H1 (cell line): ENCODE measurements at regions not wholly inside any gene's neighbourhood (a gene's known extent, or its start where the extent isn't known, plus 50 kb on each side); places are given as distances from the start of the nearest gene placed in this dataset.

Experiments
- BRCA1 ChIP-seq: IDR thresholded peaks from 2 replicates; pipeline ENCODE4 v1.6.1; 2012; ENCODE audit warnings: low read depth, low read length, improper control_type of control experiment
- CHD2 ChIP-seq: IDR thresholded peaks from 2 replicates; pipeline ENCODE4 v1.6.1; 2012; ENCODE audit warnings: low read length, improper control_type of control experiment
- CTBP2 ChIP-seq: IDR thresholded peaks from 2 replicates; pipeline ENCODE4 v1.7.0; 2011; ENCODE audit warnings: borderline replicate concordance, mild to moderate bottlenecking, moderate library complexity, mixed read lengths, low read length; ENCODE audit not compliant: insufficient read depth, insufficient read length
- JUN ChIP-seq: IDR thresholded peaks from 2 replicates; pipeline ENCODE4 v1.6.1; 2011; ENCODE audit warnings: low read depth, mild to moderate bottlenecking, improper control_type of control experiment, low read length
- KDM1A ChIP-seq: fragments of 200-600, 300-600 bp; sonication (generic); IDR thresholded peaks from 2 replicates; pipeline ENCODE4 v1.7.1; 2016; ENCODE audit warnings: mild to moderate bottlenecking, low read length, borderline replicate concordance
- SIRT6 ChIP-seq: IDR thresholded peaks from one replicate; pipeline ENCODE4 v1.7.1; 2012; ENCODE audit warnings: low read length, inconsistent platforms
- USF2 ChIP-seq: IDR thresholded peaks from 2 replicates; pipeline ENCODE4 v1.6.1; 2011; ENCODE audit warnings: low read length, improper control_type of control experiment
- TF ChIP-seq, protein P1 (sequence below): fragments of 300-600 bp; sonication (generic); IDR thresholded peaks from 2 replicates; pipeline ENCODE4 v1.7.1; 2012; ENCODE audit warnings: low read length, moderate library complexity, mild to moderate bottlenecking, inconsistent platforms; ENCODE audit not compliant: insufficient replicate concordance
- TF ChIP-seq, protein P2 (sequence below): IDR thresholded peaks from 2 replicates; pipeline ENCODE4 v1.6.1; 2012; ENCODE audit warnings: inconsistent platforms

DNA sequence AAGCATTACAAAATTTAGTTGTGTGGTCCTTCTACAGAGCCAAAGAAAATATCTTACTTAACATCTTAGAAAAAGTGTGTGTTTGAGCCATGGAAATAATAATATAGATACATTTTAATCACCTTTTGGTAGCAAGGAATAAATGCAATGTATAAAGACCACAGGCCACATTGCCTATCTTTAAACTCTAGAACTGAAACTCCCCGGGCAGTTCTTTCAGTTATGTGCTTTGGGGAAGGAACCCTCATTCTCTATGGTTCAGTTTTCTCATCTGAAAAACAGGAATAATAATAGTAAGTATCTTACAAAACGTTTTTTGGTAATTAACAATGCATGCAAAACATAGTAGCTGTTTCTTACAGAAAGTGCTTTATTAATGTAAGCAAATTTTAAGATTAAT, 67.8 kb upstream of the GABRB2 start (continued):
- TF ChIP-seq, protein P1, sequence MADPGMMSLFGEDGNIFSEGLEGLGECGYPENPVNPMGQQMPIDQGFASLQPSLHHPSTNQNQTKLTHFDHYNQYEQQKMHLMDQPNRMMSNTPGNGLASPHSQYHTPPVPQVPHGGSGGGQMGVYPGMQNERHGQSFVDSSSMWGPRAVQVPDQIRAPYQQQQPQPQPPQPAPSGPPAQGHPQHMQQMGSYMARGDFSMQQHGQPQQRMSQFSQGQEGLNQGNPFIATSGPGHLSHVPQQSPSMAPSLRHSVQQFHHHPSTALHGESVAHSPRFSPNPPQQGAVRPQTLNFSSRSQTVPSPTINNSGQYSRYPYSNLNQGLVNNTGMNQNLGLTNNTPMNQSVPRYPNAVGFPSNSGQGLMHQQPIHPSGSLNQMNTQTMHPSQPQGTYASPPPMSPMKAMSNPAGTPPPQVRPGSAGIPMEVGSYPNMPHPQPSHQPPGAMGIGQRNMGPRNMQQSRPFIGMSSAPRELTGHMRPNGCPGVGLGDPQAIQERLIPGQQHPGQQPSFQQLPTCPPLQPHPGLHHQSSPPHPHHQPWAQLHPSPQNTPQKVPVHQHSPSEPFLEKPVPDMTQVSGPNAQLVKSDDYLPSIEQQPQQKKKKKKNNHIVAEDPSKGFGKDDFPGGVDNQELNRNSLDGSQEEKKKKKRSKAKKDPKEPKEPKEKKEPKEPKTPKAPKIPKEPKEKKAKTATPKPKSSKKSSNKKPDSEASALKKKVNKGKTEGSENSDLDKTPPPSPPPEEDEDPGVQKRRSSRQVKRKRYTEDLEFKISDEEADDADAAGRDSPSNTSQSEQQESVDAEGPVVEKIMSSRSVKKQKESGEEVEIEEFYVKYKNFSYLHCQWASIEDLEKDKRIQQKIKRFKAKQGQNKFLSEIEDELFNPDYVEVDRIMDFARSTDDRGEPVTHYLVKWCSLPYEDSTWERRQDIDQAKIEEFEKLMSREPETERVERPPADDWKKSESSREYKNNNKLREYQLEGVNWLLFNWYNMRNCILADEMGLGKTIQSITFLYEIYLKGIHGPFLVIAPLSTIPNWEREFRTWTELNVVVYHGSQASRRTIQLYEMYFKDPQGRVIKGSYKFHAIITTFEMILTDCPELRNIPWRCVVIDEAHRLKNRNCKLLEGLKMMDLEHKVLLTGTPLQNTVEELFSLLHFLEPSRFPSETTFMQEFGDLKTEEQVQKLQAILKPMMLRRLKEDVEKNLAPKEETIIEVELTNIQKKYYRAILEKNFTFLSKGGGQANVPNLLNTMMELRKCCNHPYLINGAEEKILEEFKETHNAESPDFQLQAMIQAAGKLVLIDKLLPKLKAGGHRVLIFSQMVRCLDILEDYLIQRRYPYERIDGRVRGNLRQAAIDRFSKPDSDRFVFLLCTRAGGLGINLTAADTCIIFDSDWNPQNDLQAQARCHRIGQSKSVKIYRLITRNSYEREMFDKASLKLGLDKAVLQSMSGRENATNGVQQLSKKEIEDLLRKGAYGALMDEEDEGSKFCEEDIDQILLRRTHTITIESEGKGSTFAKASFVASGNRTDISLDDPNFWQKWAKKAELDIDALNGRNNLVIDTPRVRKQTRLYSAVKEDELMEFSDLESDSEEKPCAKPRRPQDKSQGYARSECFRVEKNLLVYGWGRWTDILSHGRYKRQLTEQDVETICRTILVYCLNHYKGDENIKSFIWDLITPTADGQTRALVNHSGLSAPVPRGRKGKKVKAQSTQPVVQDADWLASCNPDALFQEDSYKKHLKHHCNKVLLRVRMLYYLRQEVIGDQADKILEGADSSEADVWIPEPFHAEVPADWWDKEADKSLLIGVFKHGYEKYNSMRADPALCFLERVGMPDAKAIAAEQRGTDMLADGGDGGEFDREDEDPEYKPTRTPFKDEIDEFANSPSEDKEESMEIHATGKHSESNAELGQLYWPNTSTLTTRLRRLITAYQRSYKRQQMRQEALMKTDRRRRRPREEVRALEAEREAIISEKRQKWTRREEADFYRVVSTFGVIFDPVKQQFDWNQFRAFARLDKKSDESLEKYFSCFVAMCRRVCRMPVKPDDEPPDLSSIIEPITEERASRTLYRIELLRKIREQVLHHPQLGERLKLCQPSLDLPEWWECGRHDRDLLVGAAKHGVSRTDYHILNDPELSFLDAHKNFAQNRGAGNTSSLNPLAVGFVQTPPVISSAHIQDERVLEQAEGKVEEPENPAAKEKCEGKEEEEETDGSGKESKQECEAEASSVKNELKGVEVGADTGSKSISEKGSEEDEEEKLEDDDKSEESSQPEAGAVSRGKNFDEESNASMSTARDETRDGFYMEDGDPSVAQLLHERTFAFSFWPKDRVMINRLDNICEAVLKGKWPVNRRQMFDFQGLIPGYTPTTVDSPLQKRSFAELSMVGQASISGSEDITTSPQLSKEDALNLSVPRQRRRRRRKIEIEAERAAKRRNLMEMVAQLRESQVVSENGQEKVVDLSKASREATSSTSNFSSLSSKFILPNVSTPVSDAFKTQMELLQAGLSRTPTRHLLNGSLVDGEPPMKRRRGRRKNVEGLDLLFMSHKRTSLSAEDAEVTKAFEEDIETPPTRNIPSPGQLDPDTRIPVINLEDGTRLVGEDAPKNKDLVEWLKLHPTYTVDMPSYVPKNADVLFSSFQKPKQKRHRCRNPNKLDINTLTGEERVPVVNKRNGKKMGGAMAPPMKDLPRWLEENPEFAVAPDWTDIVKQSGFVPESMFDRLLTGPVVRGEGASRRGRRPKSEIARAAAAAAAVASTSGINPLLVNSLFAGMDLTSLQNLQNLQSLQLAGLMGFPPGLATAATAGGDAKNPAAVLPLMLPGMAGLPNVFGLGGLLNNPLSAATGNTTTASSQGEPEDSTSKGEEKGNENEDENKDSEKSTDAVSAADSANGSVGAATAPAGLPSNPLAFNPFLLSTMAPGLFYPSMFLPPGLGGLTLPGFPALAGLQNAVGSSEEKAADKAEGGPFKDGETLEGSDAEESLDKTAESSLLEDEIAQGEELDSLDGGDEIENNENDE, result no peak
- no peak for TF ChIP-seq USF2
- TF ChIP-seq KDM1A, result no peak
- no peak for TF ChIP-seq BRCA1
- no peak for TF ChIP-seq CHD2
- no peak for TF ChIP-seq CTBP2
- no peak for TF ChIP-seq JUN
- TF ChIP-seq SIRT6, result no peak
- TF ChIP-seq, protein P2, sequence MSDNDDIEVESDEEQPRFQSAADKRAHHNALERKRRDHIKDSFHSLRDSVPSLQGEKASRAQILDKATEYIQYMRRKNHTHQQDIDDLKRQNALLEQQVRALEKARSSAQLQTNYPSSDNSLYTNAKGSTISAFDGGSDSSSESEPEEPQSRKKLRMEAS, result no peak
